Activated T-cell treated with anti-CD3 and anti-CD28 coated beads for 24 hours (primary cell): ENCODE measurements at regions not wholly inside any gene's neighbourhood (a gene's known extent, or its start where the extent isn't known, plus 50 kb on each side); places are given as distances from the start of the nearest gene placed in this dataset.
"Not testable (repeated sequence)": the region's sequence is repeated elsewhere in the genome, so short reads cannot be mapped to it uniquely, and the experiment has no call there.

Experiments
- DNase-seq: peaks from one replicate; pipeline ENCODE4 v3.0.0-alpha.2; 2020; ENCODE audit warnings: low read depth

DNA sequence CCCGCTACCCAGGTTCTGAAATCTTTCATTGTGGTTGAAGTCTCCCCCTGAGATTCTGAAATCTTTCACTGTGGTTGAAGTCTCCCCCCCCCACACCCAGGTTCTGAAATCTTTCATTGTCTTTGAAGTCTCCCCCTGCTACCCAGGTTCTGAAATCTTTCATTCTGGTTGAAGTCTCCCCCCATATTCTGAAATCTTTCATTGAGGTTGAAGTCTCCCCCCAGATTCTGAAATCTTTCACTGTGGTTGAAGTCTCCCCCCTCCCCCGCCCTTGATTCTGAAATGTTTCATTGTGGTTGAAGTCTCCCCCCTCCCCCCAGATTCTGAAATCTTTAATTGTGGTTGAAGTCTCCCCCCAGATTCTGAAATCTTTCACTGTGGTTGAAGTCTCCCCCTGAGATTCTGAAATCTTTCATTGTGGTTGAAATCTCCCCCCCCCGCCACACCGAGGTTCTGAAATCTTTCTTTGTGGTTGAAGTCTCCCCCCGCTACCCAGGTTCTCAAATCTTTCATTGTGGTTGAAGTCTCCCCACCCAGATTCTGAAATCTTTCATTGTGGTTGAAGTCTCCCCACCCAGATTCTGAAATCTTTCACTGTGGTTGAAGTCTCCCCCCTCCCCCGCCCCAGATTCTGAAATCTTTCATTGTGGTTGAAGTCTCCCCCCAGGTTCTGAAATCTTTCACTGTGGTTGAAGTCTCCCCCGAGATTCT lies 915.2 kb downstream of the BRD1 start:
- DNase-seq, result not testable (repeated sequence)

DNA sequence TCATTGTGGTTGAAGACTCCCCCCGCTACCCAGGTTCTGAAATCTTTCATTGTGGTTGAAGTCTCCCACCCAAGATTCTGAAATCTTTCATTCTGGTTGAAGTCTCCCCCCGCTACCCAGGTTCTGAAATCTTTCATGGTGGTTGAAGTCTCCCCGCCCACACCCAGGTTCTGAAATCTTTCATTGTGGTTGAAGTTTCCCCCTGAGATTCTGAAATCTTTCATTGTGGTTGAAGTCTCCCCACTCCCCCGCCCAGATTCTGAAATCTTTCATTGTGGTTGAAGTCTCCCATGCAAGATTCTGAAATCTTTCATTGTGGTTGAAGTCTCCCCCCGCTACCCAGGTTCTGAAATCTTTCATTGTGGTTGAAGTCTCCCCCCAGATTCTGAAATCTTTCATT lies 916.0 kb downstream of the BRD1 start:
- DNase-seq, result peak; percentile 20

DNA sequence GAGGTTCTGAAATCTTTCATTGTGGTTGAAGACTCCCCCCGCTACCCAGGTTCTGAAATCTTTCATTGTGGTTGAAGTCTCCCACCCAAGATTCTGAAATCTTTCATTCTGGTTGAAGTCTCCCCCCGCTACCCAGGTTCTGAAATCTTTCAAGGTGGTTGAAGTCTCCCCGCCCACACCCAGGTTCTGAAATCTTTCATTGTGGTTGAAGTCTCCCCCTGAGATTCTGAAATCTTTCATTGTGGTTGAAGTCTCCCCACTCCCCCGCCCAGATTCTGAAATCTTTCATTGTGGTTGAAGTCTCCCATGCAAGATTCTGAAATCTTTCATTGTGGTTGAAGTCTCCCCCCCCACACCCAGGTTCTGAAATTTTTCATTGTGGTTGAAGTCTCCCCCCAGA lies 916.6 kb downstream of the BRD1 start:
- DNase-seq, result not testable (repeated sequence)

DNA sequence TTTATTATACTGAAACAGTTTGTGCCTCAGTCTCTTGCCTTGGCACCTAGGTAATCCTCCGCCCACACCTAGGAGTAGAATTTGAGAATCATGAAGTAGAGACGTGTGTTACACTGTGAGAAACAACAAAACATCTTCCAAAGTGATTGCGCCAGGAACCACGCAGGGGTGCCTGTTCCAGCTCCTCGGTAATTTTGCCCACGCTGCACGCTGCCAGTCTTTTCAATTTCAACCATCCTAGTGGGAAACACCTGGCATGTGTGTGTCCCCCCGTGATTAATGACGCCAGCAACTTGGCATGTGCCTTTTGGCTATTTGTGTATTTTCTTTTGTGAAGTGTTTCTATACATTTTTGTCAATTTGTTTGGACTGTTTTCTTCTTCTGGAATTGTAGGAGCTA lies 919.1 kb downstream of the BRD1 start:
- no peak for DNase-seq

DNA sequence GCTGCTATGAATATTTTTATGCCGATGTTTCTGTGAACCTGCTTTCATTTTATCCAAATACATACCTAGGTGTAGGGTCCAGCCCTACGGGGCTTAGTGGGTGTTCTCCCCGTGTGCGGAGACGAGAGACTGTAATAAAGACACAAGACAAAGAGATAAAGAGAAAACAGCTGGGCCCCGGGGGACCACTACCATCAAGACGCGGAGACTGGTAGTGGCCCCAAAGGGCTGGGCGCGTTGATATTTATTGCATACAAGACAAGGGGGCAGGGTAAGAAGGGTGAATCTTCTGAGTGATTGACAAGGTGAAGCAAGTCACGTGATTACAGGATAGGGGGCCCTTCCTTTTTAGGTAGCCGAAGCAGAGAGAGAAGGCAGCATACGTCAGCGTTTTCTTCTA lies 920.1 kb downstream of the BRD1 start:
- DNase-seq, result no peak

DNA sequence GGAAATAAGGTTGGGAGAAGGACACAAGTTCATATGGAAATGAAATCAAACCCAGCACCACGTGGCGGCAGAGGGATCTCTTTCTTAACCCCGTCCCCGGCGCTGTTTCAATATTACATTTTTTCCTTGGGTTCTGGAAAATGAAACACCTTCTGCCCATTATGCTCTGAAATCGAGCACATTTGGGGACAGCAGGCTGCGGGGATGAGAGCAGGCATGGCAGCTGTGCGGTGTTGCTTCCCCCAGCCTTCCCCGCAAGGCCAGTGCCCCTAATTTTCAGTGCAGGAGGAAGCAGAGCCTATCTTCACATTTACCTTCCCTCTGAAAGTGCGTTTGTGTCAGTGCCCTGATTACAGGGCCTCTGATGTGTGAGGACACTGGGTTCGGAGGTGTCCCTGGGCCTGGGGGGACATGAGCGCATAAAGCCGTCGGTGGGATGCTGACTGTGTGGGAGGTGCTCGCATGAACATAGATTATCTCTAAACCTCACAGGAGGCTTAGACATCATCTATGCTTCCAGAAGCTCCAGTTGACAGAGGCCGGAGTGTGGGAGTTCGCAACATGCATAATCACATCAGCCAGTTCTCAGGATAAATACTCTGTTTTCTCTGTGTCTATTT lies 921.3 kb downstream of the BRD1 start:
- no peak for DNase-seq

DNA sequence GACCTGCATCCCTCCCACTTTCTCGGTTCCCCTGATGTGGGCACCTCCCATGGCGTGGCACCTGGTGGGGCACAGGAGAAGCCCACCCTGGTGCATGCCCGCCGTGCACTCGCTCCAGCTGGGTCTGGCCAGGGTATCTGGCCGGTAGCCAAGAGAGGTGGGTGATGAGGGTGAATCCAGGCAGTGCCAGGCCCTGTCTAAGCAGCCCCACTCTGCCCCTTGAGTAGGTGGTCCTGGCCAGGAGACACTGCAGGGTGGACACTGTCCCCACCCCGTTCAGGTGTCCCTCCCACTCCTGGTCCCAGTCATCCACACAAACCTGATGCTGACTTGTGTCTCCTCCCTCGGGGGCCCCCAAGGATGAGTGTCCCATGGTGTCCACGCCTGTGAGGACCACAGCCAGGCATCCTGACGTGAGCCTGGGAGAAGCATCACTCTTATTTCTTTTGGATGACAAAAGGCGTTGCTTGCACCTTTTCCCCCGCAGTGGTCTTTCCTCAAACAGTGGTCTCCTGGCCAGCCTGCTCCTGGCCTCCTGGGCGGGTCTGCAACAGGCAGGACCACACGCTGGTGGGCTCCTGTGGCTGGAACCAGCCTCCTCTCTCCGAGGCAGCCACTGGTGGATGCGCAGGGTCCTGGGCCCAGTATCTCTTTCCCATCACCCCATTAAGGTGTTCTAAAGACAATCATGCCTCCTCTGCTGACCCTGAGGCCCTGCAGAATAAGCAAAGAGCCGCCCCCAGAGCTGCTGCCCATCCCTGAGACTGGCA lies 922.3 kb downstream of the BRD1 start:
- no peak for DNase-seq

DNA sequence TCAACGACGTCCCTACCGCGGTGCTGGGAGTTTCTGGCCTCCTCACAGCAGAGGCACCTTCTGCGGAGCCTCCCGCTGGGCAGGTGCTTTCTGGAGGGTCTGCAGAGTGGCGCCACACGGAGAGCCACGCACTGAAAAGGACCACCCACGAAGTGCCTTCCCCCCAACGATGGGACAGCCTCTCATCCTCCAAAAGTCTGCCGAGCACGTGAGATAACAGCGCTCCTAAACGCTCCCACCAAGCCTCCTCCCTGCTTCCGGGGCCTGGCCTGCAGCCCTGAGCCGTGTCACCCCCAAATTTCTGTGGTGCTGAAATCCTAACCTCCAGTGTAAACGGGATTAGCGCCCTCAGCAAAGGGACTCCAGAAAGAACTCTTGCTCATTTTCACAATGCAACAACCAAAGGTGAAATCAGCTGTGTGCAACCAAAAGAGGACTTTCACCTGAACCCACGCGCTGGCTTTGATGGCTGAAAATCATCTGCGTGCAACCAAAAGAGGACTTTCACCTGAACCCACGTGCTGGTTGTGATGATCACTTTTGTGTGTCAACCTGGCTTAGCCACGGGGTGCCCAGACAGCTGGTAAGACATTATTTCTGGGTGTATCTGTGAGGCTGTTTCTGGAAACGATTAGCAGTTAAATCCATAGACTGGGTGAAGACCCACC lies 924.6 kb downstream of the BRD1 start:
- no peak for DNase-seq

DNA sequence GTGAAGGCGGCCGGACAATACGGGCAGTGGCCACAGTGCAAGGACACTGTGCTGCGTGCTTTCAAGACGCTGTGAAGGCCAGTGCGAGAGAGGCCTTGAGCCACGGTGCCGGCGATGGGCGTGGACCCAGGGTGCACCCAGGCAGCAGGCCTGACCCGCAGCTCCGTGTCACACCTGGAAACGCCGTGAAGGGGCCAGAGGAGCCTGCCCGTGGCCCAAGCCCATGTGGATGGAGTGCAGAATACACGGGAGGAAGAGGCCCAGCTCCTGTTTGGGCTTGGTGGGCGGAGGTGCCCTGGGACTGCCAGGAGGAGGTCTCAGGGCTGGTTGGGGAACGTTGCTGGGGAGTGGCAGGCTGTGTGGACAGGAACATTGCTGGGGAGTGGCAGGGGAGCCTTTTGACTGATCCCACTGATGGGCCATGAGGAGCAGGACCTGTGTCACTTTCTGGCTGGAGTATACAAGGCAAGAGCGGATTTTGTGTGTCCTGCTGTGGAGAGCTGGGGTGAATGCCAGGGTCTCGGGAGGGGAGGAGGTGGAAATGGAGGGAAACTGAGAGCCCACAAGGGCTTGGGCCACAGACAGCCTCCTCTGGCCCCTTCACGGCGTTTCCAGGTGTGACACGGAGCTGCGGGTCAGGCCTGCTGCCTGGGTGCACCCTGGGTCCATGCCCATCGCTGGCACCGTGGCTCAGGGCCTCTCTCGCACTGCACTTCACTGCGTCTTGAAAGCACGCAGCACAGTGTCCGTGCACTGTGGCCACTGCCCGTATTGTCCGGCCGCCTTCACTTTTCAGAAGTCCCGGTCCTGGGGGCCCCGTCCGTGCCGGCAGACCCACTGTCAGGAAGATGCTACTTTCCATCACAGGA lies 925.4 kb downstream of the BRD1 start:
- no peak for DNase-seq

DNA sequence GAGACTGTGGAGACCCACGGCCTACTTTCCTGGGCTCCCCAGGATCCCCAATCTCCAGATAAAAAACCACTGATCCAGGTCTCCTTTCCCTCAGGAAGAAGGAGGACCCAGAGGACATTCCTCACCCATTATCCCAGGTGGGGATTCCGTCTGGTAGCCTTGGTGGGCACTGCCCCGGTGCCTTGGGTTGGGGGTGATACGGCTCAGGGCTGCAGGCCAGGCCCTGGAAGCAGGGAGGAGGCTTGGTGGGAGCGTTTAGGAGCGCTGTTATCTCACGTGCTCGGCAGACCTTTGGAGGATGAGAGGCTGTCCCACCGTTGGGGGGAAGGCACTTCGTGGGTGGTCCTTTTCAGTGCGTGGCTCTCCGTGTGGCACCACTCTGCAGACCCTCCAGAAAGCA lies 926.3 kb downstream of the BRD1 start:
- no peak for DNase-seq

DNA sequence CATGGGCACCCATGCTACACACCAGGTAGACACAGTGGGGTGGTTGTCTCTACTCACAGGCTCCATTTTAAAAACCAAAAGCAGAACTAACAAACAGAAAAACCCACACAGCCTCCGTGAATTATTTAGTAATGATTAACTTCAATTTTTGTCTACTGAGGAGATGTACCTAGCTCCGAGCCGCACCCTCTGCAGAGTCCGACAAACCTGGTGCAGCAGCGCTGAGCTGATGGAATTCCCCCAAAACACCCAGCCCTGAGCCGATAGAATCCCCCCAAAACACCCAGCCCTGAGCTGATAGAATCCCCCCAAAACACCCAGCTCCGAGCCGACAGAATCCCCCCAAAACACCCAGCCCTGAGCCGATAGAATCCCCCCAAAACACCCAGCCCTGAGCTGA lies 927.0 kb downstream of the BRD1 start:
- no peak for DNase-seq

DNA sequence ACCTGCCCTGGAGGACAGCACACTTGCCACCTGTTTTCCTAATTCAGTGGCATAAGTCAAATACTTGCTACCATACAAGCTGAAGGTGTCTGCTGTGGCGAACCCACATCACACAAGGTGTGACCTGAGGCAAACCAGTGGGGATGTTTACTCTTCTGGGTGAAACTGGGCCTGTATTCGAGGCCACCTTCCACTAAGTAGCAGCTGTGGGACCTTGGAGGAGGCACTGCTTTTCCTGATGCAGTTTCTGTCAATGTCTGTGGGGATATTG lies 927.4 kb downstream of the BRD1 start:
- DNase-seq, result no peak

DNA sequence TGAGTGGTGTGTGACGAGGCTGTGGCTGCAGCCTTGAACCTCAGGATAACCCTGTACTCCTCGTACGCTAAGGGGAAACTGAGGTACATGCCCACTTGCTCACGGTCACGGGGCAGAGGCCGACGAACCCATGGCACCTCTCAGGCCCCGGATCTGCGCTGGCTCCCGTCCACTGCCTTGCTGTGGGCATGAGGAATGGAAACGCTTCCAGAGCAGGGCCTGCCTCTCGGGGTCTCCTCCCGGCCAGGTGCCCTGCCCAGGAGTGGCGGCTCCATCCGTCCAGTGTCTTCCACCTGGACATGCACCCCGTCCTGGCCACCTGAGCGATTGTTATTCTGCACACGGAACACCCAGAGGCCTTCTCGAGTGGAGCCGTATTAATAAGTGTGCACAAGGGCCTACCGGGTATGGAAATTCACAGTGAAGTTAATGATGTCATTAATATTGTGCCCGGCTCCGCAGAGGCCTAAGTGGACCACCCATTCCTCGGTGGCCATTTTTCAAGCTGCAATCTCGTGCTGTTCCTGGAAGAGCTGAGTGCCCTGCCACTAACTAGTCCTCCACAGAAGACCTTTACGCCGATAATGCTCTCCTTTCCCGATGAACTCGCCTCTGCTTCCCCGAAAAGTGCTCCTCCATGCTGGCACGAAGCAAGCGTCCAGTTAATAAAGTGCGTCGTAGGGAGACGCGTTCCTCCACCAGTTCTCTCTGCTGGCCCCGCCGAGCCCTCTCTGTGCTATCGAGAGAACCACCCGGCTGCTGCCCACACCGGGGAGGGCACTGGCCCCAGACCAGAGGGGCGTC lies 927.9 kb downstream of the BRD1 start:
- DNase-seq, result no peak

DNA sequence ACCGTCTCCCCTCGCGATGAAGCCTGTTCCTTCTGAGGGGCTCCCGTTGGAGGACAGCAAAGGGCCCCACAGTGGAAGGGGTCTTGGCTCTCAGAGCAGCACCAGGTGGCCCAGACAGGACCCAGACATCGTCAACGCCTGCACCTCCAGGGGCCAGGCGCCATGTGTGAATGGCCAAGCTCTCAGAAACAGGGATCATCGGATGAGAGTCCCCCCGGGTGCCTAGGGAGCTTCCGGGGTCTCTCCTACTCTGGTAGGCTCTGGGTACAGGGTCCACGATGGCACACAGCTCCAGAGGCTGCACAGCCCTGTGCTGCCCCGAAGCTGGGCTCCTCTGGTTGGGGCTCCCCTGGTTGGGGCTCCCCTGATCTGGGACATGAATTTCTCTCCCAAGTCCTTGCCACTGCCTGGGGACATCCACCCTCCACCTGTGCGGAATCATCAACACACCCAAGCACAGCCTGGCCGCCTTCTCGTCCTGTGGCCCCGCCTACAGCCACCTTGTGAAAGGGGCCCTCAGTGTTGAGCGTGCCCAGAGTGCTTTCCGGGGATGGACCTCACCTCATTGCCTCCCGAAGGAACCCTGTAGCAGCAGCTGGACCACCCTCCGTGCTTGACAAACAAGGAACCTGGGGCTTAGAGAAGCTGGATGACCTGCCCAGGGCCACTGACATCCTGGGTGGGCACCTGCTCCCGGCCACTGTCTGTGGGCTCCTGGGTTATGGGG lies 929.0 kb downstream of the BRD1 start:
- DNase-seq, result no peak

DNA sequence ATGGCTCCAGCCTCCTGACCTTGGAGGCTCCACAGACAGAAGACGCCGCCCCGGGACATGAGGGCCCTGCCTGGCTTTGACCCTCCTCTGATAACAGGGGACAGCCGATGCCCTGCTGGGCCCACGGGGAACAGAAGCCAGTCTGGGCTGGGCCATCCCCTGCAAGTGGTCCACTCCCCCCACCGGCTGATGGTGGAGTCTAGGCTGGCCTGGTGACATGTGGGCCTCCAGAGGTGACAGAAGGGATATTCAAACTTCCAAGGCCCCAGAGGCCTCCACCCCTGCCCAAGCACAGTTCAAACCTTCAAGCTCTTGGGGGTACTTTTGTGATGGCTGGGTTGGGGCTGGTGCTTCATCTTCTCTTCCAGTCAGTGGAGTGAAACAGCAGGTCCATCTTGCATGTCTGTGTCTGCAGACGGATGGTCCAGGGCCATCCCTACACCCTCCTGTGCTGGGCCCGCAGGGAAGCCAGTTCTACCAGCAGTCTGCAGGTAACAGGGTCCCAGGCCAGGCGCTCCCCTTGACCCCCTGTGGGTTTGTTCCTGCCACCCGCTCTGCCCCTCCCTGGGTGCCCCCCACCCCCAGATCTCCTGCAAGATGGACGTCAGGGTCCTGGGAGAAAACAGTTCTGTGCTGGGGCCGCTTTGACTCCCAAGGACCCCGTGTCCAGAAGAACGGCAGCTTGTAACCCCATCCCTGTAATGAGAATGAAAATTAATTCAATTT lies 929.9 kb downstream of the BRD1 start:
- DNase-seq, result no peak

DNA sequence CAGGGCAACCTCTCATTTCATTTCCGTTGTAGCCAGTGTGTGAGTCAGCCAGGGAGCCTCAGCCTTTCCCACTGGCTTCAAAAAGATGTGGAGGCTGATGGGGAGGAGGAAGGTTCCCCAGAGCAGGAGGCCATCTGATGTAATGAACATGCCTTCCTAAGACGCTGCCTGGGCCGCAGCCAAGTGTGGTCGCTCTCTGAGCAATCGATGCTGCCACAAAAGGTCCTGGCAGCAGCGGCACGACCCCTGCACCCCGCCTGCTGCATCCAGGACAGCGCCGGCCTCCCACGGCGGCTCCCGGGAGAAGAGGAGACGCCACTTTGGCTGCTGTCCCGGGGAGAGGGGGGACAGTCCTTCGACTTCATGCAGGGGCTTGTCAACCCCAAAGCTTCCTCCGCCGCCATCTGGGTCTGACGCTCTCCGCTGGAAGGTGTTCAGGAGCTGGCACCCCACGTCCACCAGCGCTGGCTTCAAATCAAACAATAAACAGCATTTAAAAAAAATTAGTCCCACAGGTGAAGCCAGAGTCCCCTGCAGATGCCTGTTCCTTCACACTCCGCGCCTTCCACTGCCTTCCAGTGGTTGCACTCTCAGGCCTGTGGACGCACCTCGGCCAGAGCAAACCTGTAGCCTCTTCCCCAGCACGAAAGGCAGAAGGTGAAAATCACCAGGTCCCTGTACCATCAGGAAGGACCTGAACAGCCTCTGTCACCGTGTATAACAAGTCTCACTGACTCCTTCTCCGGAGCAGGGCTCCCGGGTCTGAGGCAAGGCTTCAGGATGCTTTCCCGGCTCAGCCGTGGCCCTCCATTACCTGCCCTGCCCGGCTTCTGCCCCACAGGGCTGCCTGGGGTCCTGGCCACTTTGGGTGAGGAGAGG lies 930.7 kb downstream of the BRD1 start:
- no peak for DNase-seq

DNA sequence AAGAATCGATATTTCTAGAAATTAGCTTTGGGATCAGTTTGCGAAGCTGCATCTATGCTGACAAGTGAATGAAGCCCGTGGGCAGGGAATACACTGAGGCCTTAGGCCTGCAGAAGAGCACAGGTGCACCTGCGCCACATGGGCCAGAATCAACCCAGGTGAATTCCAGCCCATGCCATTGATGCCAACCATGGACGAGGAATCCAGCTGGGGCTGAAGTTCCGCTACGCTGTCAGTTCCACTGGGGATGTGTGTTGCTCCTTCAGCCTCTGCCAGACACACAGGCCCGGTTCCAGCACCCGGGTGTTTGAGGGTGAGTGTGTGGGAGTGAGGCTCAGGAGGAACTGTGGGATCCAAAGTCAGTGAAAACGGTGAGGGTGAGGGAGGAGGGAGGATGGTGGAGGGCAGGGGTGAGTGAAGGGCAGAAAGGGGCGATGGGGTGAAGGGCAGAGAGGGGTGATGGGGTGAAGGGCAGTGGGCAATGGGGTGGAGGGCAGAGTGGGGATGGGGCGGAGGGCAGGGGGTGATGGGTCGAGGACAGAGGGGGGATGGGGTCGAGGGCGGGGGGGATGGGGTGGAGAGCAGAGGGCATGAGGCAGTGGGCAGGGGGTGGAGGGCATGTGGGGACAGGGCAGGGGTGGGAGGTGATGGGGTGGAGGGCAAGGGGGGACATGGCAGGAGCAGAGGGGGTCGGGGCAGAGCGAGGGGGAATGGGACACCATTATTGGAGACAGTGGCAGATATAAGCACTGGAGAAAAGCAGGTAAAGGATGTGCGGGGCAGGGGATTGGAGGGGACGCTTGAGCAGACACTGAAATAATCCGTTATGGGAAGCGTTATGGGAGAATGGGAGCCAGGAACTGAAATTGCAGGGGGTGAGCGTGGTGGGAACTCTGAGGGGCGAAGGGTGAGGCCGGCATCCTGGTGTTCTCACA lies 931.6 kb downstream of the BRD1 start:
- no peak for DNase-seq

DNA sequence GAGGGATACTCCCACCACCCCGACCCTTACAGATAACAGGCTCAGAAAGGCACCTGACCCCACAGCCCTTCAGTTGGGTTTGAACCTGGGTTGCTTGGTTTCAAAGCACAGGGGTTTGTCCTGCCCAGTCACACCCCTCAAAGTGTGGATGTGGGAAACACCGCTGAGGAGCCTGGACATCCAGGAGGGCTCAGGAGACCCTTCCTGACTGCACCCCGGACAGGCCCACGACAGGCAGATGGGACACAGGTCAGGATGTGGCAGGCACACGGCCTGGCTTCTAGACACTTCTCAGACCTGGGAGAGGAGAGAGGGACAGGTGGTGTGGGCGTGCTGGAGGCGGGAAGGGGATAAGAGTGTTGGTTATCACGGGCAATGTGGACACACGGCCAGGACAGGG lies 932.3 kb downstream of the BRD1 start:
- DNase-seq, result no peak
